Frontal cortex (tissue), 3 donors: ENCODE measurements at regions not wholly inside any gene's neighbourhood (a gene's known extent, or its start where the extent isn't known, plus 50 kb on each side); places are given as distances from the start of the nearest gene placed in this dataset.
"Not testable (repeated sequence)": the region's sequence is repeated elsewhere in the genome, so short reads cannot be mapped to it uniquely, and the experiment has no call there.

Experiments
- DNase-seq, 2 donors: peaks; one replicate each; pipeline ENCODE4 v3.0.0; 2012; ENCODE audit warnings: low spot score in 2 of 2
- FAIRE-seq: peaks from 2 replicates; lab custom pipeline; 2012; peaks lifted over from hg19 to GRCh38; lab: Jason Lieb, UNC
- donor health status: control.
- donor health status: control.
- donor health status: control.

GRCh38 chr6:156691018-156691417, 86.2 kb upstream of the ARID1B start:
- DNase-seq (no peak), FAIRE-seq (no peak)

GRCh38 chr6:156689656-156690055, 87.5 kb upstream of the ARID1B start:
- DNase-seq = no peak
- FAIRE-seq = no peak

GRCh38 chr6:156688620-156688971, 88.6 kb upstream of the ARID1B start:
- no peak for FAIRE-seq
- no peak for DNase-seq

- no peak for FAIRE-seq
- peak; percentile 11 to 18 for DNase-seq
Measured at GRCh38 chr6:156687789-156688619, 89.2 kb upstream of the ARID1B start.

- DNase-seq (peak; percentile 92 to 94), FAIRE-seq (no peak)
Measured at GRCh38 chr6:156686995-156687788, 90.0 kb upstream of the ARID1B start.

GRCh38 chr6:156686301-156686994, 90.7 kb upstream of the ARID1B start:
- no peak for FAIRE-seq
- peak; percentile 44 to 60 for DNase-seq

GRCh38 chr6:156685823-156686222, 91.4 kb upstream of the ARID1B start:
- DNase-seq = no peak
- FAIRE-seq = no peak

- FAIRE-seq (no peak), DNase-seq (no peak)
Measured at GRCh38 chr6:156683821-156684220, 93.4 kb upstream of the ARID1B start.

- no peak for FAIRE-seq
Measured at GRCh38 chr6:156676721-156677120, 100.5 kb upstream of the ARID1B start.

GRCh38 chr6:156674197-156674596, 103.0 kb upstream of the ARID1B start:
- FAIRE-seq (peak; percentile 21), DNase-seq (no peak)

More at GRCh38 chr6:156676721-156677120, 100.5 kb upstream of the ARID1B start:
- no peak for DNase-seq

- FAIRE-seq, DNase-seq: not testable (repeated sequence)
Measured at GRCh38 chr6:156670097-156670496, 107.1 kb upstream of the ARID1B start.

GRCh38 chr6:156662025-156662445, 115.1 kb upstream of the ARID1B start:
- FAIRE-seq (no peak), DNase-seq (no peak)

GRCh38 chr6:156660389-156660788, 116.8 kb upstream of the ARID1B start:
- FAIRE-seq (no peak), DNase-seq (no peak)

- no peak for FAIRE-seq
- DNase-seq = no peak
Measured at GRCh38 chr6:156659822-156660198, 117.4 kb upstream of the ARID1B start.

GRCh38 chr6:156658966-156659821, 118.0 kb upstream of the ARID1B start:
- FAIRE-seq (no peak), DNase-seq (no peak)

GRCh38 chr6:156658186-156658965, 118.8 kb upstream of the ARID1B start:
- DNase-seq = peak in 1 of 2 donors; percentile 32

GRCh38 chr6:156657296-156657695, 119.9 kb upstream of the ARID1B start:
- FAIRE-seq = no peak
- no peak for DNase-seq

More at GRCh38 chr6:156658186-156658965, 118.8 kb upstream of the ARID1B start:
- no peak for FAIRE-seq
